ENCODE measurements at regions not wholly inside any gene's neighbourhood (a gene's known extent, or its start where the extent isn't known, plus 50 kb on each side); places are given as distances from the start of the nearest gene placed in this dataset.
"Not testable (repeated sequence)": the region's sequence is repeated elsewhere in the genome, so short reads cannot be mapped to it uniquely, and the experiment has no call there.

DNA sequence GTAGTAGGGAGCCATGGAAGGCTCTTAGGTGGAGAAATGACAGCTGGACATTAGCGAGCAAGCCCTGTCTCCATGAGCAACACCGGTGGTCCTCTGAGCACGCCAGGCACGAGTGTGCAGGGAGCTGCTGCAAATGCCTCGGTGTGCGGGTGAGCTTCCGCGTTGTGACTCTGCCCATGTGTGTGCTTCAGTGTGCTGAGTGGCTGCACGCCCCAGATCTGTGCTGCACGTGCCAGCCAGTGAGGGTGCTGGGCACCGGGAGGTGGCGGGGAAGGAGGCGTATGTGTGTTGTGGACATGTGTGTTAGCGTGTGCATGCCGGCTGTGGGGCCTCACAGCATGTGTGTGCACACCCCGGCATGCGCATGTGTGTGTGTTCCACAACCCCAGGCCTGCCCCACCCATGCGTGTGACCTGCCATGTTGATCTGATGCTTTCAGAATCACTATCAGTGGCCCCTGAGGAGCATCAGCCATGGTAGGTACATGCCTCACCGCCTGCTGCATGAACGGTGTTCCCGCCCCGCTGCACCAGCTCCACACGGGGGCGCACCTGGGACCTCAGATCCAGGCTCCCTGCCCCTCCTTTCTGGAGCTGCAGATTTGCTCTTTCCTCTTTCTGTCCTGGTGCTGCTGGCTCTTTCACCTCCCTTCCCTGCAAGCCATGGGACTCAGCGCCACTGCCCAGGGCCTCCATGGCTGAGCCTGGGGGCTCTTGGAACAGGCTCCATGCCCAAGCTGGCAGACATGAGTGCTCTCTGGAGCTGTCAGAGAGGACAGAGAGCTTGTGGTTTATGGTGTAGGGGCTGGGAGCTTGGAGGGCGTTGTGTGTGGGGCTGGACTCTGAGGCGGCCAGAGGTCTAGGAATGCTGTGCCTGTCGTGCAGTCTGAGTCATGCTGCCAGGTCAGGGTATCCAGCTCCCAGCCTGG, 169.4 kb downstream of the TBC1D2B start:
- DNase-seq (ENCODE audit: low spot score) (no peak), ATAC-seq (ENCODE audit: low FRiP score) (no peak)
- TF ChIP-seq CTCF (IDR thresholded peaks at IDR 0.05), result no peak

GRCh38 chr15:77906062-77906990, 171.2 kb downstream of the TBC1D2B start:
- not testable (repeated sequence) for ATAC-seq (ENCODE audit: low FRiP score); DNase-seq (ENCODE audit: low spot score)

DNA sequence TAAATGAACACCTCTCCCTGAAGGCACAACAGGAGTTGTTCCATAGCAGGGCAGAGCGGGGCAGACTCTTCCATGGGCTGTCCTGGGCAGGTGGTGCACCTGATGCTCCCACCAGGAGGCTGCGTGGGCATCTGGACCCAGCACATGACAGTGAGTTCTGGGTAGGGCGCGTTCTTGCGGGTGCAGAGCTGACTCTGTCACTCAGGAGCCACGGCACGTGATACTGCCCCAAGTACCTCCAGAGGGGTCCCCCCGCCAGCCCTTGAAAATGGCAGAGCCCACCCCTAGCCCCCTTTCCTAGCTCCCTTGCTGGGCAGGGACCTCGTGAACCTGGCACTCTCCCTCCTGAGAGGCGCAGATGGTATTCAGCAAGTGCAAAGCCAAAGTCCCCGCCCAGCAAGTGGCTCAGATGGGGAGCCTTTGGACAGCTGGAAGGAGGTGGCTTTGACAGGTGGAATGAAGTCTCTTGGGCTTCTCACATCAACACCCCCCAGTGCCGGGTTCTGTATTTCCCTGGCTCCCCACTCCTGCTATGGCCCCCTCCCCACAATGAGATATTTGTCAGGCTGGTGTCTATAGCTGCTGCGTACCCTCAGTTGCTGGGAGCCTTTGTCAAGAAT, 172.1 kb downstream of the TBC1D2B start:
- no peak for TF ChIP-seq CTCF (IDR thresholded peaks at IDR 0.05)
- ATAC-seq (ENCODE audit: low FRiP score) (no peak), DNase-seq (ENCODE audit: low spot score) (no peak)

DNA sequence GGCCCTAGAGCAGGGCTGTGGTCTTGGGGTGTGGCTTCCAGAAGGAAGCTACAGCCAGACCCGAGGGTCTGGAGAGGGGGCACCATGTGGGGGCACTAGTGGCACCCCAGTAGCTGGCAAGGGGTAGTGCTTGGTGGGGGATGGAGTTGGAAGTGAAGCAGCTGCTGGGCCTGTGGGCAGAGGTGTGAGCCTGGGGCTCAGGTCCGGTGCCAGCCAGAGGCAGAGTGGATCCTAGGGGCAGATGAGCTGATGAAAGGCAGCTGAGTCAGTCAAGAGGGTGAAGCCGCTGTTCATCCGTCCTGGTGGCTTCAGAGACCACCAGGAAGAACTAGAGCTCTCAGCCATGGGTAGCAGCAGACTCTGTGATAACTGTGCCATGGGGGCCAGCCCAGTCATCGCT, 172.6 kb downstream of the TBC1D2B start:
- ATAC-seq (ENCODE audit: low FRiP score), result no peak
- TF ChIP-seq CTCF (IDR thresholded peaks at IDR 0.05), result no peak
- DNase-seq (ENCODE audit: low spot score), result no peak

DNA sequence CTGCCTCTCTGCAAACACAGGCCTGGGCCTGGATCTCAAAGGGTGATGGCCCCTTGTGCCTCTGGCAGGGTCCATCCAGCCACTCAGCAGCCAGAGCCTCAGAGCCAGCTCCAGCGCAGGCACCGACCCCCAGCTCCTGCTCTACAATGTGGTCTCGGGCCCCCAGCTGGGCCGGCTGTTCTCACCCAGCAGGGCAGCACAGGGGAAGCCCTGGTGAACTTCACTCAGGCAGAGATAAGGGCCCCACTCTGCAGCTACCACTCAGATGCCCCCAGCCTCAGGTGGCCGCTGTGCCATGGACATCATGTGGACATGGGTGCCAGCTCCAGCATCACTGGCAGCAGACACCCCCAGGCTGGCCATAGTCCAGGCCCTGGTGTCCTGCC, 173.1 kb downstream of the TBC1D2B start:
- no peak for TF ChIP-seq CTCF (IDR thresholded peaks at IDR 0.05)
- no peak for DNase-seq (ENCODE audit: low spot score)
- no peak for ATAC-seq (ENCODE audit: low FRiP score)

DNA sequence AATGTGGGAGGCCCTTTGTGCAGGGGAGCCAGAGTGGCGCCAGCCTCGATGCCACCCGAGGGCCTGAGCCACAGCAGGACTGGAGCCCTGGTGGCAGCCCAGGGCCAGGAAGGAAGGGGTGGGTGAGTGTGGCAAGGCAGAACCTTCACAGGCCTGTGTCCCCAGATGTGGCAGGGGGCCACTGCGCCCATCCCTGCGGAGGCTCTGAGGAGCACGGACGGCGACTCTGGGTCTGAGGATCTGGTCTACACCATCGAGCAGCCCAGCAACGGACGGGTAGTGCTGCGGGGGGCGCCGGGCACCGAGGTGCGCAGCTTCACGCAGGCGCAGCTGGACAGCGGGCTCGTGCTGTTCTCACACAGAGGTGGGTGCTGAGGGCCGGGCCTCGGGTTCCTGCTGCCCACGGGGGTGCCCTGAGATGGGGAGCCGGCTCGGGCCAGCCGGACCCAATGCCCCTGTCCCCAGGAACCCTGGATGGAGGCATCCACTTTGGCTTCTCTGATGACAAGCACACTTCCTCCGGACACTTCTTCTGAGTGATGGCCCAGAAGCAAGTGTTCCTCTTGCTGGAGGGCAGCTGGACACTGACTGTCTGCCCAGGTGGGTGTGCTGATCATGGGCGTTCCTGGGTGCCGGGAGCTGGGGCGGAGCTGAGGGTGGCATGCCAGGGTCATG, 173.6 kb downstream of the TBC1D2B start:
- DNase-seq (ENCODE audit: low spot score); ATAC-seq (ENCODE audit: low FRiP score): not testable (repeated sequence)

DNA sequence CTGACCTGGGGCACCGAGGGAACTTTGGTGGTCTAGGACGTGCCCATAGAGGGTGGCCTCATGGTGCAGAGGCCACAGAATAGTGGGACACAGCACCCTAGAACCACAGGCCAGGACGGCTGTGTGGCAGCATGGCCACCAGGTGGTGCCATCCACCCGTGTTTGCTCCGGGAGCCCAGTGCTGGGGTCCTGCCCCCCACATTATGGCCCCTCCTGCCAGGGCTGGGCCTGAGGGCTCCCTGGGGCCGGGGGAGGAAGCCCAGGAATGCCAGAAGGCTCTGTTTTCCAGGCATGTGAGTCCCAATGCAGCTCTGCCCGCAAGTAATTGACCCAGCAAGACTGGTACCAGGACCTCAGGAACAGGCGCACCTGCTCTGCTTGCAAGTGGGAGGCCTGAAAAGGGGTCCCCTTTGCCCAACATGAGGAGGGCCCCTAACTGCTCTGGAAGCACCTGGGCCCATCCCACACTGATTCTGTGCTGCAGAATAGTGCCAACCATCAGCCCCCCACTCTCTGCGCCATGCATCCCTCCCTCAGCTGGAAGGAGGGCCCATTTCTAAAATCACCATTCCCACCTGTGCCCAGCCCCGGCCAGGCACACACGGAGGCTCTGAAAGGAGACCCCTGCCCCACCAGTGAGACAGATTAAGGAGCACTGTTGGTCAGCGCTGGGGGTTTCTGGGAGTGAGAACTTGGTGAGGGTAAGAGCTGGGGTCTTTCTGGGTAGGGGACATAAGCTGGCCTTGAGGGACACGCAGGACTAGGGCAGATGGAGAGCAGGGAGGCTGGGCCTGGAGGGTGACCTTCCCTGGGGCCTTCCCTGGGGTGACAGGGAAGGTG, 174.4 kb downstream of the TBC1D2B start:
- ATAC-seq (ENCODE audit: low FRiP score); DNase-seq (ENCODE audit: low spot score): not testable (repeated sequence)
